Stimulated activated CD8-positive, alpha-beta memory T cell treated with anti-CD3 and anti-CD28 coated beads, Interleukin-7, amount 100 ng/mL, for 48 hours (primary cell): ENCODE measurements at regions not wholly inside any gene's neighbourhood (a gene's known extent, or its start where the extent isn't known, plus 50 kb on each side); places are given as distances from the start of the nearest gene placed in this dataset.

Experiments
- DNase-seq, 2 donors: peaks; one replicate each; pipeline ENCODE4 v3.0.0-alpha.2; 2020; ENCODE audit warnings: low read depth in 1 of 2; ENCODE audit errors: extremely low read depth in 1 of 2

- DNase-seq: no peak
Measured at GRCh38 chr12:125470838-125471783, 405.9 kb downstream of the AACS start.

- DNase-seq: no peak
Measured at GRCh38 chr12:125473501-125473900, 408.3 kb downstream of the AACS start.

- DNase-seq: no peak
Measured at GRCh38 chr12:125487336-125487735, 422.1 kb downstream of the AACS start.

- DNase-seq: no peak
Measured at GRCh38 chr12:125491553-125491952, 426.3 kb downstream of the AACS start.

GRCh38 chr12:125492354-125493270 lies 427.4 kb downstream of the AACS start:
- DNase-seq: no peak

GRCh38 chr12:125493704-125494308 lies 428.6 kb downstream of the AACS start:
- no peak for DNase-seq

GRCh38 chr12:125503128-125503527 lies 437.9 kb downstream of the AACS start:
- no peak for DNase-seq

- DNase-seq: no peak
Measured at GRCh38 chr12:125509195-125509594, 444.0 kb downstream of the AACS start.

GRCh38 chr12:125512541-125513298 lies 447.5 kb downstream of the AACS start:
- DNase-seq: no peak

GRCh38 chr12:125515887-125516286 lies 450.7 kb downstream of the AACS start:
- no peak for DNase-seq

GRCh38 chr12:125518074-125518473 lies 452.8 kb downstream of the AACS start:
- no peak for DNase-seq

GRCh38 chr12:125519026-125519651 lies 453.9 kb downstream of the AACS start:
- no peak for DNase-seq

GRCh38 chr12:125525879-125526278 lies 460.6 kb downstream of the AACS start:
- no peak for DNase-seq

- DNase-seq: no peak
Measured at GRCh38 chr12:125528281-125528680, 463.0 kb downstream of the AACS start.

GRCh38 chr12:125530201-125530600 lies 465.0 kb downstream of the AACS start:
- DNase-seq: no peak

GRCh38 chr12:125530876-125531275 lies 465.6 kb downstream of the AACS start:
- no peak for DNase-seq

GRCh38 chr12:125531574-125531973 lies 466.3 kb downstream of the AACS start:
- DNase-seq: no peak

GRCh38 chr12:125533434-125534029 lies 468.3 kb downstream of the AACS start:
- peak in 1 of 2 donors; percentile 6 for DNase-seq

GRCh38 chr12:125538401-125539199 lies 473.4 kb downstream of the AACS start:
- DNase-seq: no peak
